Activated B cell treated with CpG ODN at 0.5 μM for 24 hours (primary cell): ENCODE measurements at regions not wholly inside any gene's neighbourhood (a gene's known extent, or its start where the extent isn't known, plus 50 kb on each side); places are given as distances from the start of the nearest gene placed in this dataset.

Experiments used
- ATAC-seq: fragments of 200-7000 bp; cut with Tn5 transposase; one replicate; pipeline ENCODE4 v1.10.0; 2021; ENCODE audit warnings: low read depth, mild to moderate bottlenecking, moderate library complexity
- CTCF ChIA-PET: fragments of 350-600 bp; sonication (Branson Sonifier 250); formaldehyde crosslinking; loops from one replicate; lab custom pipeline; 2021; ENCODE audit warnings: antibody characterized with exemption; lab: Charles Lee
- POLR2A ChIA-PET: fragments of 350-600 bp; sonication (Branson Sonifier 250); formaldehyde crosslinking; loops from one replicate; lab custom pipeline; 2021; ENCODE audit warnings: antibody characterized with exemption; lab: Charles Lee
- DNase-seq: peaks from one replicate; pipeline ENCODE4 v3.0.0; 2022
- H3K27ac Mint-ChIP-seq: one replicate; pipeline ENCODE4 v1.8.0; 2020; ENCODE audit warnings: mixed read lengths
- H3K27me3 Mint-ChIP-seq: one replicate; pipeline ENCODE4 v1.8.0; 2021; ENCODE audit warnings: mixed read lengths
- H3K36me3 Mint-ChIP-seq: one replicate; pipeline ENCODE4 v1.8.0; 2021; ENCODE audit warnings: low read depth, mixed read lengths
- H3K4me1 Mint-ChIP-seq: one replicate; pipeline ENCODE4 v1.8.0; 2021; ENCODE audit warnings: mixed read lengths
- H3K4me3 Mint-ChIP-seq: one replicate; pipeline ENCODE4 v1.8.0; 2020; ENCODE audit warnings: mild to moderate bottlenecking, mixed read lengths
- H3K9me3 Mint-ChIP-seq: one replicate; pipeline ENCODE4 v1.8.0; 2020; ENCODE audit warnings: mixed read lengths
- CTCF ChIP-seq: fragments of 200-600 bp; IDR thresholded peaks from one replicate; pipeline ENCODE4 v1.8.0; 2022; ENCODE audit warnings: antibody characterized with exemption, mild to moderate bottlenecking
- intact Hi-C: fragments of 100-400 bp; cut with micrococcal nuclease; formaldehyde crosslinking; loops from one replicate; pipeline ENCODE4 v1.15.1; 2024

GRCh38 chr5:156006026-156006647, 320.8 kb upstream of the SGCD start:
- Mint-ChIP-seq H3K4me1 (no peaks in the 10 kb centered on the region), H3K4me3 (no peak overlapping the region), H3K27ac (no peak overlapping the region), H3K36me3 (no peaks in the 10 kb centered on the region), H3K27me3 (no peaks in the 10 kb centered on the region), H3K9me3 (no peaks in the 10 kb centered on the region)
- TF ChIP-seq CTCF: no peak
- ChIA-PET CTCF (no interaction called here), POLR2A (no interaction called here)
- ATAC-seq (no peak), DNase-seq (no peak)
- intact Hi-C loops: no loop called here

- Mint-ChIP-seq H3K27me3 (no peaks in the 10 kb centered on the region), H3K4me1 (no peaks in the 10 kb centered on the region), H3K9me3 (no peaks in the 10 kb centered on the region), H3K36me3 (no peaks in the 10 kb centered on the region), H3K27ac (no peak overlapping the region), H3K4me3 (no peak overlapping the region)
- no peak for ATAC-seq
- no peak for TF ChIP-seq CTCF
- POLR2A ChIA-PET: no interaction called here
- no peak for DNase-seq
- CTCF ChIA-PET: no interaction called here
- intact Hi-C loops: no loop called here
These were observed 318.1 kb upstream of the SGCD start for GRCh38 chr5:156008844-156009243.

GRCh38 chr5:156009583-156009982, 317.4 kb upstream of the SGCD start:
- Mint-ChIP-seq H3K4me1 (no peaks in the 10 kb centered on the region), H3K4me3 (no peak overlapping the region), H3K27me3 (no peaks in the 10 kb centered on the region), H3K27ac (no peak overlapping the region), H3K36me3 (no peaks in the 10 kb centered on the region), H3K9me3 (no peaks in the 10 kb centered on the region)
- intact Hi-C loops: no loop called here
- POLR2A ChIA-PET: no interaction called here
- ATAC-seq (no peak), DNase-seq (no peak)
- no peak for TF ChIP-seq CTCF
- CTCF ChIA-PET: no interaction called here

DNA sequence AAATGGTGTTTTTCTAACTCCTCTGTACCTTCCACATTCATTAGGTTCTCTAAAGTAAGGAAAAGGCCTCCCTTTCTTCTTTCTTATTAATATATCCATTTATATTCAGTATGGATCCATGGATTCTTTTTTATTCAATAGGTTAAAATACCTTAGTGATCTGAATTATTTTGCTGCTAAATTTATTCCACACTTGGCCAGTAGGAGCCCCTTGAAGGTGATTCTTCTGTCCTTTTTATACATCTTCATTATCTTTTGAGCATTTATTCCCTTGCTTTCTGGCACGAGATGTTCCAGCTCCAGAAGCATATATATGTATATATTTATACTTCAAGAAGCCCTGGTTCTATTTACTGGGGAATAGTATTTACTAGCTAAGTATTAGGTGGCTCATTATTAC, 311.8 kb upstream of the SGCD start:
- no peak for ATAC-seq
- intact Hi-C loops: no loop called here

GRCh38 chr5:156019130-156019529, 307.8 kb upstream of the SGCD start:
- H3K4me1 Mint-ChIP-seq: no peaks in the 10 kb centered on the region
- no peak overlapping the region for H3K27ac Mint-ChIP-seq
- no peak for TF ChIP-seq CTCF
- H3K4me3 Mint-ChIP-seq: no peak overlapping the region
- no peak for ATAC-seq
- no peaks in the 10 kb centered on the region for H3K36me3 Mint-ChIP-seq
- intact Hi-C loops: no loop called here
- POLR2A ChIA-PET: no interaction called here
- peaks cover 1% of the 10 kb centered on the region for H3K27me3 Mint-ChIP-seq
- no peaks in the 10 kb centered on the region for H3K9me3 Mint-ChIP-seq
- CTCF ChIA-PET: no interaction called here
- DNase-seq: no peak

More for the DNA sequence above, 311.8 kb upstream of the SGCD start:
- no peak for DNase-seq
- ChIA-PET CTCF (no interaction called here), POLR2A (no interaction called here)
- no peak overlapping the region for H3K27ac Mint-ChIP-seq
- TF ChIP-seq CTCF: no peak
- H3K4me3 Mint-ChIP-seq: no peak overlapping the region
- peaks cover 1% of the 10 kb centered on the region for H3K27me3 Mint-ChIP-seq
- no peaks in the 10 kb centered on the region for H3K9me3 Mint-ChIP-seq
- H3K36me3 Mint-ChIP-seq: no peaks in the 10 kb centered on the region
- no peaks in the 10 kb centered on the region for H3K4me1 Mint-ChIP-seq
